ENCODE measurements at regions not wholly inside any gene's neighbourhood (a gene's known extent, or its start where the extent isn't known, plus 50 kb on each side); places are given as distances from the start of the nearest gene placed in this dataset.
"Not testable (repeated sequence)": the region's sequence is repeated elsewhere in the genome, so short reads cannot be mapped to it uniquely, and the experiment has no call there.

- DNase-seq (ENCODE audit: low spot score in 2 of 2): no peak
- Histone ChIP-seq H3K4me1 (no peaks in the 10 kb centered on the region), H3K27ac (no peak overlapping the region), H3K36me3 (no peaks in the 10 kb centered on the region), H3K27me3 (no peaks in the 10 kb centered on the region), H3K9me3 (peaks cover 0 to 30% of the 10 kb centered on the region in 2 donors), H3K4me3 (no peak overlapping the region)
- intact Hi-C loops (cut with DNase I): no loop called here
- no peak for TF ChIP-seq CTCF (IDR thresholded peaks at IDR 0.05)
These were observed 148.1 kb downstream of the NPR3 start for GRCh38 chr5:32859211-32859641.

GRCh38 chr5:32865475-32865874 is 154.4 kb downstream of the NPR3 start:
- H3K9me3 ChIP-seq: no peaks in the 10 kb centered on the region
- no peaks in the 10 kb centered on the region for H3K4me1 ChIP-seq
- intact Hi-C loops (cut with DNase I): no loop called here
- H3K4me3 ChIP-seq: no peak overlapping the region
- no peaks in the 10 kb centered on the region for H3K36me3 ChIP-seq
- H3K27me3 ChIP-seq: no peaks in the 10 kb centered on the region
- no peak for TF ChIP-seq CTCF (IDR thresholded peaks at IDR 0.05)
- H3K27ac ChIP-seq: no peak overlapping the region
- no peak for DNase-seq (ENCODE audit: low spot score in 2 of 2)

- intact Hi-C loops (cut with DNase I): no loop called here
- Histone ChIP-seq H3K9me3 (no peaks in the 10 kb centered on the region), H3K4me1 (no peaks in the 10 kb centered on the region), H3K27me3 (no peaks in the 10 kb centered on the region), H3K4me3 (no peak overlapping the region), H3K27ac (no peak overlapping the region), H3K36me3 (no peaks in the 10 kb centered on the region)
- DNase-seq (ENCODE audit: low spot score in 2 of 2): no peak
- no peak for TF ChIP-seq CTCF (IDR thresholded peaks at IDR 0.05)
These were observed 155.0 kb downstream of the NPR3 start for GRCh38 chr5:32866138-32866537.

- TF ChIP-seq CTCF (IDR thresholded peaks at IDR 0.05): no peak
- H3K4me3 ChIP-seq: no peak overlapping the region
- no peaks in the 10 kb centered on the region for H3K4me1 ChIP-seq
- no peak for DNase-seq (ENCODE audit: low spot score in 2 of 2)
- no peaks in the 10 kb centered on the region for H3K27me3 ChIP-seq
- intact Hi-C loops (cut with DNase I): no loop called here
- no peak overlapping the region for H3K27ac ChIP-seq
- no peaks in the 10 kb centered on the region for H3K36me3 ChIP-seq
- peaks cover 0 to 8% of the 10 kb centered on the region in 2 donors for H3K9me3 ChIP-seq
These were observed 158.1 kb downstream of the NPR3 start for GRCh38 chr5:32869216-32869615.

DNA sequence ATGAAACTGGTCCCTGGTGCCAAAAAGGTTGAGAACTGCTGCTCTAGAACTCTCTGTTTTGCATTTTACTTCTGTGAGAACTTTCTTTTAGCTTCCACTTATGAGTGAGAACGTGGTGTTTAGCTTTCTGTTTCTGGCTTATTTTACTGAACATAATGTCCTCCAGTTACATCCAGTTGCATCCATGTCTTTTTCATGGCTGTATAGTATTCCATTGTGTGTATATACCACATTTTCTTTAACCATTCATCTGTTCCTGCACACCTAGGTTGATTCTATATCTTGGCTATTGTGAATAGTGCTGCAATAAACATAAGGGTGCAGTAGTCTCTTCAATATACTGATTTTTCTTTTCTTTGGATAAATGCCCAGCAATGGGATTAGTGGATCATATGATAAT is 165.7 kb downstream of the NPR3 start:
- Histone ChIP-seq H3K36me3 (no peaks in the 10 kb centered on the region), H3K9me3 (peaks cover 0 to 18% of the 10 kb centered on the region in 2 donors), H3K27ac (no peak overlapping the region), H3K4me1 (no peaks in the 10 kb centered on the region), H3K27me3 (no peaks in the 10 kb centered on the region), H3K4me3 (no peak overlapping the region)
- DNase-seq (ENCODE audit: low spot score in 2 of 2): no peak
- TF ChIP-seq CTCF (IDR thresholded peaks at IDR 0.05): no peak
- intact Hi-C loops (cut with DNase I): no loop called here

DNA sequence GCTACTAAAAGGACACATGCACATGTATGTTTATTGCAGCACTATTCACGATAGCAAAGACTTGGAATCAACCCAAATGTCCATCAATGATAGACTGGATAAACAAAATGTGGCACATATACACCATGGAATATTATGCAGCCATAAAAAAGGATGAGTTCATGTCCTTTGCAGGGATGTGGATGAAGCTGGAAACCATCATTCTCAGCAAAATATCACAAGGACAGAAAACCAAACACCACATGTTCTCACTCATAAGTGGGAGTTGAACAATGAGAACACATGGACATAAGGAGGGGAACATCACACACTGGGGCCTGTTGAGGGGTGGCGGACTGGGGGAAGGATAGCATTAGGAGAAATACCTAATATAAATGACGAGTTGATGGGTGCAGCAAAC is 168.2 kb downstream of the NPR3 start:
- DNase-seq (ENCODE audit: low spot score in 2 of 2); H3K27me3 ChIP-seq; intact Hi-C loops (cut with DNase I); H3K4me3 ChIP-seq; H3K4me1 ChIP-seq; H3K36me3 ChIP-seq; H3K27ac ChIP-seq: not testable (repeated sequence)
- peaks cover 0 to 26% of the 10 kb centered on the region in 2 donors for H3K9me3 ChIP-seq

Measured in ascending aorta (tissue), 2 donors.